SK-N-SH (cell line): ENCODE measurements at regions not wholly inside any gene's neighbourhood (a gene's known extent, or its start where the extent isn't known, plus 50 kb on each side); places are given as distances from the start of the nearest gene placed in this dataset.

Experiments
- CTCF ChIA-PET: fragments of 300-600, 350-600 bp; formaldehyde crosslinking; extraction: SDS; loops from one replicate; lab custom pipeline; 2021; lab: Yijun Ruan, JAX
- POLR2A ChIA-PET: fragments of 350-600 bp; sonication (Branson Sonifier 250); formaldehyde crosslinking; extraction: SDS; loops from one replicate; lab custom pipeline; 2020; ENCODE audit warnings: antibody characterized with exemption, inconsistent platforms; lab: Yijun Ruan, JAX
- DNase-seq: peaks from one replicate; pipeline ENCODE4 v3.0.0; 2012
- H2AFZ ChIP-seq: fragments of 200-600 bp; sonication (generic); 2 replicates; pipeline ENCODE4 v1.8.1; 2016; ENCODE audit warnings: antibody characterized with exemption, mild to moderate bottlenecking, low read depth
- H3F3A ChIP-seq: fragments of 200-600 bp; sonication (generic); replicated peaks from 2 replicates; pipeline ENCODE3; 2016; ENCODE audit warnings: antibody characterized with exemption, mild to moderate bottlenecking; ENCODE audit not compliant: insufficient read depth
- H3K27ac ChIP-seq, 2 experiments: fragments of 200-500 bp in 1 of 2; fragments of 200-600 bp in 1 of 2; sonication (Bioruptor generic) in 1 of 2; sonication (generic), shearing (Covaris generic) in 1 of 2; 2 replicates each; pipeline versions ENCODE4 v1.5.1 to v1.6.1; 2014 to 2016; ENCODE audit warnings: low read depth in 2 of 2, inconsistent platforms in 1 of 2, low read length in 1 of 2, mild to moderate bottlenecking in 1 of 2, mixed read lengths in 1 of 2
- H3K27me3 ChIP-seq: fragments of 200-600 bp; sonication (generic), shearing (Covaris generic); 2 replicates; pipeline ENCODE4 v1.6.1; 2016; ENCODE audit warnings: mixed run types; ENCODE audit not compliant: insufficient read depth
- H3K36me3 ChIP-seq, 2 experiments: fragments of 200-500 bp in 1 of 2; fragments of 200-600 bp in 1 of 2; sonication (Bioruptor generic) in 1 of 2; sonication (generic) in 1 of 2; replicated peaks in 1 of 2; 2 replicates each; pipeline versions ENCODE3 to v1.5.1; 2014 to 2016; ENCODE audit warnings: low read length in 1 of 2, mild to moderate bottlenecking in 1 of 2; ENCODE audit not compliant: insufficient read depth in 2 of 2, control insufficient read depth in 1 of 2
- H3K4me1 ChIP-seq, 2 experiments: fragments of 200-500 bp in 1 of 2; fragments of 200-600 bp in 1 of 2; sonication (Bioruptor generic) in 1 of 2; sonication (generic), shearing (Covaris generic) in 1 of 2; 2 replicates each; pipeline versions ENCODE4 v1.5.1 to v1.6.1; 2014 to 2016; ENCODE audit warnings: low read depth in 1 of 2, low read length in 1 of 2, mixed run types in 1 of 2; ENCODE audit not compliant: insufficient read depth in 2 of 2, control insufficient read depth in 1 of 2
- H3K4me2 ChIP-seq: fragments of 200-600 bp; sonication (generic), shearing (Covaris generic); 2 replicates; pipeline ENCODE4 v1.6.1; 2017; ENCODE audit warnings: mixed run types
- H3K4me3 ChIP-seq, 2 experiments: fragments of 200-500 bp in 1 of 2; fragments of 200-600 bp in 1 of 2; sonication (Bioruptor generic) in 1 of 2; sonication (generic), shearing (Covaris generic) in 1 of 2; 2 replicates each; pipeline versions ENCODE4 v1.5.1 to v1.8.1; 2014 to 2016; ENCODE audit warnings: low read depth in 2 of 2, inconsistent platforms in 1 of 2, low read length in 1 of 2, mild to moderate bottlenecking in 1 of 2, mixed read lengths in 1 of 2, moderate library complexity in 1 of 2
- H3K79me2 ChIP-seq: fragments of 200-600 bp; sonication (generic); 2 replicates; pipeline ENCODE4 v1.8.1; 2017; ENCODE audit warnings: mild to moderate bottlenecking; ENCODE audit not compliant: insufficient read depth
- H3K9ac ChIP-seq: fragments of 200-600 bp; sonication (generic); 2 replicates; pipeline ENCODE4 v1.6.1; 2017; ENCODE audit warnings: mixed run types
- H3K9me2 ChIP-seq: fragments of 200-600 bp; sonication (generic); 2 replicates; pipeline ENCODE4 v1.6.1; 2017; ENCODE audit warnings: mixed run types
- H3K9me3 ChIP-seq: fragments of 200-600 bp; sonication (generic); 2 replicates; pipeline ENCODE4 v1.6.1; 2017; ENCODE audit warnings: mixed run types, mild to moderate bottlenecking, moderate library complexity
- H4K20me1 ChIP-seq: fragments of 200-600 bp; sonication (generic); 2 replicates; pipeline ENCODE4 v1.6.1; 2017; ENCODE audit warnings: mild to moderate bottlenecking, mixed run types; ENCODE audit not compliant: insufficient read depth
- ELF1 ChIP-seq: IDR thresholded peaks from 2 replicates; pipeline ENCODE4 v1.4.0; 2012
- EZH2phosphoT487 ChIP-seq: fragments of 200-600 bp; sonication (generic); IDR thresholded peaks from 2 replicates; pipeline ENCODE4 v1.6.1; 2017; ENCODE audit warnings: low read depth, mixed run types, mild to moderate bottlenecking, antibody characterized with exemption, moderate library complexity, borderline replicate concordance
- FOSL2 ChIP-seq: IDR thresholded peaks from 2 replicates; pipeline ENCODE4 v1.4.0; 2012; ENCODE audit warnings: low read depth, mild to moderate bottlenecking, moderate library complexity, borderline replicate concordance
- GABPA ChIP-seq: IDR thresholded peaks from 2 replicates; pipeline ENCODE4 v1.4.0; 2012; ENCODE audit warnings: low read depth, mild to moderate bottlenecking
- JUND ChIP-seq: IDR thresholded peaks from 2 replicates; pipeline ENCODE4 v1.4.0; 2012
- MEF2A ChIP-seq: IDR thresholded peaks from 2 replicates; pipeline ENCODE4 v1.4.0; 2012; ENCODE audit warnings: low read depth, borderline replicate concordance
- PBX3 ChIP-seq: IDR thresholded peaks from 2 replicates; pipeline ENCODE4; 2012
- RAD21 ChIP-seq: IDR thresholded peaks from 2 replicates; pipeline ENCODE4 v1.6.1; 2012; ENCODE audit warnings: mild to moderate bottlenecking, low read length
- RCOR1 ChIP-seq: fragments of 150-350 bp; IDR thresholded peaks from 2 replicates; pipeline ENCODE4 v1.6.1; 2017; ENCODE audit warnings: antibody characterized with exemption, low read length
- REST ChIP-seq: IDR thresholded peaks from 2 replicates; pipeline ENCODE4 v1.6.1; 2012; ENCODE audit warnings: mild to moderate bottlenecking, low read depth, low read length, moderate library complexity
- RFX5 ChIP-seq: IDR thresholded peaks from 2 replicates; pipeline ENCODE4 v1.6.1; 2012; ENCODE audit warnings: mild to moderate bottlenecking, improper control_type of control experiment, low read length
- RXRA ChIP-seq: IDR thresholded peaks from 2 replicates; pipeline ENCODE4 v1.4.0; 2012; ENCODE audit warnings: low read depth, mild to moderate bottlenecking, borderline replicate concordance
- SIN3A ChIP-seq: IDR thresholded peaks from 2 replicates; pipeline ENCODE4 v1.6.1; 2012; ENCODE audit warnings: low read depth, mild to moderate bottlenecking, low read length, moderate library complexity, borderline replicate concordance
- TAF1 ChIP-seq: IDR thresholded peaks from 2 replicates; pipeline ENCODE4 v1.6.1; 2012; ENCODE audit warnings: low read depth, mild to moderate bottlenecking, low read length, moderate library complexity, borderline replicate concordance
- TEAD4 ChIP-seq: IDR thresholded peaks from 2 replicates; pipeline ENCODE4 v1.4.0; 2012; ENCODE audit warnings: mild to moderate bottlenecking, borderline replicate concordance; ENCODE audit not compliant: insufficient read depth
- USF1 ChIP-seq: IDR thresholded peaks from 2 replicates; pipeline ENCODE4 v1.4.0; 2012; ENCODE audit warnings: low read depth, borderline replicate concordance
- USF2 ChIP-seq: fragments of 150-350 bp; IDR thresholded peaks from 2 replicates; pipeline ENCODE4 v1.6.1; 2017; ENCODE audit warnings: antibody characterized with exemption, low read length, low read depth, borderline replicate concordance
- YY1 ChIP-seq: IDR thresholded peaks from 2 replicates; pipeline ENCODE4 v1.4.0; 2012; ENCODE audit warnings: low read depth, mild to moderate bottlenecking
- WGBS: methylation state at CpG from one replicate; pipeline ENCODE4 v1.1.6; 2017; ENCODE audit warnings: low lambda C conversion rate; 5-methylcytosine and 5-hydroxymethylcytosine counted together

- no peaks in the 10 kb centered on the region for H3K4me1 ChIP-seq
- H3K27ac ChIP-seq = no peak overlapping the region
- no peaks in the 10 kb centered on the region for H3F3A ChIP-seq
- no peaks in the 10 kb centered on the region for H3K9me3 ChIP-seq
- no peaks in the 10 kb centered on the region for H4K20me1 ChIP-seq
- H3K9me2 ChIP-seq = no peaks in the 10 kb centered on the region
- H3K4me2 ChIP-seq = no peak overlapping the region
- no peak for DNase-seq
- TF ChIP-seq FOSL2 (no peak), MEF2A (no peak), RXRA (no peak), TEAD4 (no peak), ELF1 (no peak), TAF1 (no peak), JUND (no peak)
- ChIA-PET CTCF (interaction anchor here (1.4 kb wide), 1 partner anchor 11 kb away, joined by 3 read pairs; no protein-coding TSS in a partner anchor), POLR2A (no interaction called here)
- no peak overlapping the region for H2AFZ ChIP-seq
- no peaks in the 10 kb centered on the region for H3K27me3 ChIP-seq
- H3K9ac ChIP-seq = no peak overlapping the region
- H3K79me2 ChIP-seq = no peaks in the 10 kb centered on the region
- WGBS = 17% methylated on average over 8 of the region's 8 CpGs
- H3K36me3 ChIP-seq = no peaks in the 10 kb centered on the region
- H3K4me3 ChIP-seq = no peak overlapping the region
Measured at GRCh38 chr5:23823521-23823920, 316.1 kb downstream of the PRDM9 start.

GRCh38 chr5:23825196-23825595 is 317.8 kb downstream of the PRDM9 start:
- no peaks in the 10 kb centered on the region for H3K27me3 ChIP-seq
- no peaks in the 10 kb centered on the region for H3K9me2 ChIP-seq
- no peak overlapping the region for H3K4me3 ChIP-seq
- H3K9ac ChIP-seq = no peak overlapping the region
- H3K79me2 ChIP-seq = no peaks in the 10 kb centered on the region
- H3K27ac ChIP-seq = no peak overlapping the region
- no peak overlapping the region for H3K4me2 ChIP-seq
- H2AFZ ChIP-seq = no peak overlapping the region
- H3K36me3 ChIP-seq = no peaks in the 10 kb centered on the region
- WGBS = 12% methylated on average over 5 of the region's 5 CpGs
- no peaks in the 10 kb centered on the region for H4K20me1 ChIP-seq
- TF ChIP-seq JUND = no peak
- TF ChIP-seq MEF2A = no peak
- no peak for TF ChIP-seq USF2
- TF ChIP-seq GABPA = no peak
- TF ChIP-seq RAD21 = no peak
- no peak for TF ChIP-seq RCOR1
- TF ChIP-seq FOSL2 = no peak
- no peak for TF ChIP-seq YY1
- no peak for TF ChIP-seq TAF1
- no peak for TF ChIP-seq USF1
- no peak for TF ChIP-seq EZH2phosphoT487
- TF ChIP-seq RFX5 = no peak
- no peak for TF ChIP-seq REST
- no peak for TF ChIP-seq SIN3A
- no peak for TF ChIP-seq PBX3
- CTCF ChIA-PET = interaction anchor here (1.1 to 1.7 kb wide), 2 partner anchors 12 to 16 kb away, joined by 3 to 15 read pairs; no protein-coding TSS in a partner anchor
- no peaks in the 10 kb centered on the region for H3K9me3 ChIP-seq
- POLR2A ChIA-PET = no interaction called here
- H3F3A ChIP-seq = no peaks in the 10 kb centered on the region
- H3K4me1 ChIP-seq = no peaks in the 10 kb centered on the region
- DNase-seq = no peak
